Activated CD4-positive, alpha-beta T cell treated with anti-CD3 and anti-CD28 coated beads, Interleukin-2, amount 50 U/mL, for 1 hour (primary cell): ENCODE measurements at regions not wholly inside any gene's neighbourhood (a gene's known extent, or its start where the extent isn't known, plus 50 kb on each side); places are given as distances from the start of the nearest gene placed in this dataset.
"Not testable (repeated sequence)": the region's sequence is repeated elsewhere in the genome, so short reads cannot be mapped to it uniquely, and the experiment has no call there.

ENCODE experiments used
- DNase-seq: peaks from one replicate; pipeline ENCODE4 v3.0.0-alpha.2; 2020

- not testable (repeated sequence) for DNase-seq
Observed at GRCh38 chr1:149279512-149279911, 176.2 kb upstream of the NBPF9 start.

- DNase-seq, result not testable (repeated sequence)
Observed at GRCh38 chr1:149284773-149285172, 181.4 kb upstream of the NBPF9 start.

DNA sequence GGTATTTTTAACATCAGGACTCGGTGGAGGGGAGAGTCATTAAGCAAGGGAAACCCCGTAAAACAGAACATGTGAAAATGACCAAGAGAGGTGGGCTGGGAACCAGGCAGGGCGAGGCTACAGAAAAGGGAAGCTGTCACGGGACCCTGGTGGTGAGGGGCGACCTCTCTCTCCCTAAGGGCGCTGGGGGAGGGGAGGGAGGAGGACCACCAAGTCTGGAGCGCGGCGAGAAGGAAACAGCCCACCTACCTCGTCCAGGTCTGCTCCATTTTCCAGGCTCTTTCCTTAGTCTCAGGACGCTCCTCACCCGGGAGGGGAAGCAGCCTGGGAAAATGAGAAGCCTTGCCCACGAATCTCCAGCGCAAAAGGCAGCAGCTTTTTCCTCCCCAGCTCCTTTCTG, 181.9 kb upstream of the NBPF9 start:
- not testable (repeated sequence) for DNase-seq

DNA sequence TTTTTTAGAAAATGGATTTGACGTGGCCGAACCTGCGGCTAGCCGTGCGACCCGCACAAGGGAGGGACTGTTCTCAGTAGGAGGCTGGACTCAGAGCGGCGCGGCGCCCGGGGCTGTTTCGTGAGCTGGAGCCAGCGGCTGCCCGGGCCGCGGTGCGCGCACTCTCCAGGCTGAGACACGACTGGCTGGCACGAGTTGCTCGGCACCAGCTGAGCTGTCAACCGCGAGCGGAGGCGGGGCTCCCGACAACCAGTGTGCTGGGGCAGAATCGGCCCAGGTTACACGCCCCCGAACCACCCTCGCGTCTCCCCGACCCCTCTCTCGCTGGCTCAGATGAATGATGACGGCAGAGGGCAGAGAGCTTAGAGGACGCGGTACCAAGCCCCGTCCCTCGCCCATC, 182.3 kb upstream of the NBPF9 start:
- peak; percentile 22 for DNase-seq

DNA sequence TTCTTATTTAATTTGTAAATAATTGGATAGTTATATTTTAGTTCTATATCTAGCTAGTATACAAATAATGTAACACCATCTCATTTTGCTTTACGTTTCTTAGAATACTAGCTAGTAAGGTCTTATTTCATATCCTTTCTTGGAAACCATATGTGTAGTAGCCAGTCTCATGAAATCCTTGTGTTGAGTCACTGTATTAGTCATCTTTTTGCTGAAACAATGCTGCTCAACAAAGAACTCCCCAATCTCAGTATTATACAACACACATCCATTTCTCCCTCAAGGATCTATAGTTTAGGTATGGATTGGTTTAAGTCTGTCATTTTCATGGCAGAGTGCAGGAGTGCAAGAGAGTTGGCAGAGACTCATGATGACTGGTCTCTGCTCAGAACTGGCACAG, 185.2 kb upstream of the NBPF9 start:
- DNase-seq, result not testable (repeated sequence)

GRCh38 chr1:149300478-149301218, 174.2 kb upstream of the NBPF19 start:
- DNase-seq, result not testable (repeated sequence)

- not testable (repeated sequence) for DNase-seq
Observed at GRCh38 chr1:149301282-149301681, 173.6 kb upstream of the NBPF19 start.

DNA sequence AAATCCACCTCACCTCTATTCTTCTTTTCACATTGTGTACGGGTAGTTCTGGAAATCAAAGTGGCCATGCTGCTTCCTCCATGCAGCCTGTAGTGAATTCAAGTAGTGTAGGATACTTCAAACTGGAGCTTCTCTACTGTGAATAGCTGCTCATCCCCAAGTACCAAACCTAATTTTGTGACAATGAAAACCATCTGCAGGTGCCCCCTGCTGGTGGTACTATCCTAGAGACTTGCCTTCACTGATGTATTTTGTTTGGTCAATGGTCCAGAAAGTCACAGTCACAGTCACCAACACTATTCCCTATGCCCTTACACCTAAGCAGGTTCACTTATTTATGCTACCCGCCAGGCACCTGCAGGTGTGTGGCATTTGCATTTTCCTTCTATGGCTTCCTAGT, 170.0 kb upstream of the NBPF19 start:
- not testable (repeated sequence) for DNase-seq

DNA sequence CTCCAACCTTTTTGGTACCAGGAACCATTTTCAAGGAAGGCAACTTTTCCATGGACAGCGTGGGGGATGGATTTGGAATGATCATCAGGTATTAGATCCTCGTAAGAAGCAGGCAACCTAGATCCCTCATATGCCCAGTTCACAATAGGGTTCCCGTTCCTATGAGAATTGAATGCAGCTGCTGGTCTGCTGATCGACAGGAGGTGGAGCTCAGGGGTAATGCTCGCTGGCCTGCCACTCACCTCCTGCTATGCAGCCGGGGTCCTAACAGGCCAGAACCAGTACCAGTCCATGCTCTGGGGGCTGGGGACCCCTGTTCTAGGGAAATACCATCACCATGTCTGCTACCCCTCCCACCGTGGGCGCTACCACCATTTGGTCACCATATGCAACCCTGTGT, 167.2 kb upstream of the NBPF19 start:
- not testable (repeated sequence) for DNase-seq

- DNase-seq, result not testable (repeated sequence)
Observed at GRCh38 chr1:149314921-149315320, 159.9 kb upstream of the NBPF19 start.

DNA sequence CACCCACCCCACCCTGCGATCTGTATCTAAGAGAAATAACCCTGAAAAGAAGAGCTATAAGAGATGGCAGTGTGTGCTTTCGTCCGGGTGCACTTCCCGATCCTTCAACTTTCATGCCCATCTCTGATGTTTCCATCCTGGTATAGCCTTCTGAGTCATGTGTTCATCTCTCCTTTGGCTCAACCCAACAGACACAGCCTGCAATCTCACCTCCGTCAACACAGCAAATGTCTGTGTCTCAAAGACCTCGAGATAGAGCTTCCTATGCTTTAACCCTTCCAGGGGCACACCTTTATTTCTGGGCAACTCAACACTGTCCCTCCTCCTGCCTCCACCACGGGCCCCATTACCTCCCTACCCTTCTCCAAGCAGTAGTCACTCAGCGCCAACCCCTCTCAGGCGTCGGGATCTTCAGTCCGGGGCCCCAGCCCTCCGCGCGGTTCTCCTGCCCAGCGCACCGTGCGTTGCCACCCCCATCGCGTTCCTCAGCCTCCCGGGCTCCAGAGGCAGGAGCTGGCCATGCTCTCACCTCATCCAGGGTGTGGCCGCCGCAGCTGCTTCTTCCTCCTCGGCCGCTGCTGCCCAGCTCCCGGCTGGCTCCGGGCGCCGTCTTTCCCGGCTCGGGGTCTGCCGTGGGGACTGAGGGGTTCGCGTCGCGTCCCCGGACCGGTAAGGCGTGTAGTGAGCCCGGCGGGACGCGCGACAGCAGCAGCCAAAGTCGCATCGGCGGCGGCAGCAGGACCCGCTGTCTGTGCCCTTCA, 153.7 kb upstream of the NBPF19 start:
- DNase-seq, result not testable (repeated sequence)

GRCh38 chr1:149321732-149322016, 153.2 kb upstream of the NBPF19 start:
- DNase-seq, result not testable (repeated sequence)

DNA sequence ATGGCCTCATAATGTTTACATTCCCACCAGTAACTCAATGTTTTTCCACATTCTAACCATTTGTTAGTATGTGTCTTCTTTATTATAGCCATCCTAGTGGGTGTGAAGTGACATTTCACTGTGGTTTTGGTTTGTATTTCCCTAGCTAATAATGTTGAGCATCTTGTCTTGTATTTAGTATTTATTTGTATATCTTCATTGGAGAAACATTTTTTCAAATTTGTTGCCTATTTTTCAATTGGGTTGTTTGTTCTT, 144.8 kb upstream of the NBPF19 start:
- not testable (repeated sequence) for DNase-seq

GRCh38 chr1:149336082-149336481, 138.8 kb upstream of the NBPF19 start:
- DNase-seq, result not testable (repeated sequence)

DNA sequence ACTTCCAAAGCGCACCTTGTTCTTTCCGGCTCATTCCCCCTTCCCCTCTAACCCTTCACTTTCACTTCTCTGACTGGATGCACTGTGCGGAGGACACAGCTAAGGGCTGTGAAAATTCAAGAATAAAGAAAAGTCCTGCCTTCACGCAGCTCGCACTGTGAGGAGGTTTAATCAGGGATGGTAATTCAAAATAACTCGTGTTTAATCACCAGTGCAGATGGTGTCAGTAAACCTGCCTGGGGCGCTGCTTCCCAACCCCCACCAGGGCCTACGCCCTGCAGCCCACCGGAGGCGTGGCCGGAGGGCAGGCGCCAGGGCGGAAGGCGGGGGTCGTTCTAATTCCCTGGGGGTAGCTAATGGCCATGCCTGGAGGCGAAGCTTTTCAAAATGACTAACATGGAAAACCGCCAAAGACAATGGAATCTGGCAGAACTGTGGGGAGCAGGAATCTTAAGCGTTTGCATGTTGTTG, 136.6 kb upstream of the NBPF19 start:
- DNase-seq, result not testable (repeated sequence)

- not testable (repeated sequence) for DNase-seq
Observed at GRCh38 chr1:149338698-149339097, 136.1 kb upstream of the NBPF19 start.

DNA sequence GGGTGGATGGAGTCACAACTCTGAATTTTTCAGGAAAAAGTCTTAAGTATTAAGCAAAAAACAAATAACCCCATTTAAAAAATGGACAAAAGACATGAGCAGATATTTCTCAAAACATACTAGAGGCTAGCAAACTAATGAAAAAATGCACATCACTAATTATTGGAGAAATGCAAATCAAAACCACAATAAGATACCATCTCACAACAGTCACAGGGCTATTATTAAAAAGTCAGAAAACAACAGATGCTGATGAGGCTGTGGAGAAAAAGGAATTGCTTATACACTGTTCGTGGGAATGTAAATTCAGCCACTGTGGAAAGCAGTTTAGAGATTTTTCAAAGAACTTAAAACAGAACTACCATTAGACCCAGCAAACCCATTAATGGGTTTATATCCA, 125.4 kb upstream of the NBPF19 start:
- DNase-seq, result not testable (repeated sequence)

DNA sequence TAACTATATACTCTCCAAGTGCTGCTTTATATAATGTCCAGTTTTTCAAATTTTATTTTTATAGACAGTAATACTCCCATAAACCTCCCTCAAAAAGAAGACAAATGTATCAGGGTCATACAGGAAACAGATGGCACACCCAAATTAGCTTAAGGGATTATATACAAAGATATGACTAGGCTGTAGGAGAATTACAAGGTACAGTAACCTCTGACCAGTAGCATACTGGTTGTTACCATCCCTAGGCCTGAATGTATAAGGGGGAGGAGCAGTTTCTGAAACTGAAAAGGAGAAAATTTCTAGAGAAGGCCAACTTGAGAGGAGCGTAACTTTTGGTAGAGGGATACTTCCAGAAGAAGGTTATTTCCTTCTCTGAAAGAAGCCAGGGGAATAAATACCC, 122.6 kb upstream of the NBPF19 start:
- DNase-seq, result not testable (repeated sequence)

- not testable (repeated sequence) for DNase-seq
Observed at GRCh38 chr1:149354579-149354978, 120.3 kb upstream of the NBPF19 start.

GRCh38 chr1:149355748-149356147, 119.1 kb upstream of the NBPF19 start:
- not testable (repeated sequence) for DNase-seq

- DNase-seq, result not testable (repeated sequence)
Observed at GRCh38 chr1:149356152-149356551, 118.7 kb upstream of the NBPF19 start.

DNA sequence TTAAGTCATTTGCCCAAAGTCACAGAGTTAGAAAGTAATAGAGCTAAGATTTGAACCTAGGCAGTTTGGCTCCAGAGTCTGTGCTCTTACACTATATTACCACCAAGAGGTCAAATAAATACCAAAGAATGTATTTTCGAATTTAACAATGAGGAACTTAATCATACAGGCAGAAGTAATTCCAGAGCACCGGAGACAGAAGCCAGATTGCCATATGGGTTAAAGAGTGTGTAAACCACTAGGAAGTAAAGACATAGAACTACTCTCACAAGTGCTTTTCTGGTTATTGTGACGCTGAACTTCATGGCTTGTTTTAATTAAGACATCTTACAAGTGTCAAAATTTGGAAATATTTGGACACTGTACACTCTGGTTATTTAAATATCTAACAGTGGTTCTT, 114.5 kb upstream of the NBPF19 start:
- DNase-seq, result not testable (repeated sequence)

GRCh38 chr1:149361310-149361709, 113.5 kb upstream of the NBPF19 start:
- DNase-seq, result not testable (repeated sequence)

- DNase-seq, result not testable (repeated sequence)
Observed at GRCh38 chr1:149364188-149364981, 110.5 kb upstream of the NBPF19 start.
